ENCODE measurements at regions not wholly inside any gene's neighbourhood (a gene's known extent, or its start where the extent isn't known, plus 50 kb on each side); places are given as distances from the start of the nearest gene placed in this dataset.

GRCh38 chr3:22265403-22265802 lies 514.4 kb upstream of the ZNF385D start:
- no peaks in the 10 kb centered on the region for H3K27me3 ChIP-seq (replicated peaks; ENCODE audit: control insufficient read depth, insufficient read depth, low read length)
- no peak for DNase-seq (ENCODE audit: extremely low read depth, insufficient read length)
- no peaks in the 10 kb centered on the region for H3K36me3 ChIP-seq (ENCODE audit: control insufficient read depth, insufficient read depth, low read length)
- H3K4me3 ChIP-seq (replicated peaks; ENCODE audit: low read depth, low read length) = no peak overlapping the region
- TF ChIP-seq CTCF (IDR thresholded peaks at IDR 0.05; ENCODE audit: insufficient read depth, low read length, poor library complexity, severe bottlenecking) = no peak

GRCh38 chr3:22269831-22270230 lies 518.8 kb upstream of the ZNF385D start:
- H3K4me3 ChIP-seq (replicated peaks; ENCODE audit: low read depth, low read length) = no peak overlapping the region
- H3K27me3 ChIP-seq (replicated peaks; ENCODE audit: control insufficient read depth, insufficient read depth, low read length) = no peaks in the 10 kb centered on the region
- DNase-seq (ENCODE audit: extremely low read depth, insufficient read length) = no peak
- H3K36me3 ChIP-seq (ENCODE audit: control insufficient read depth, insufficient read depth, low read length) = no peaks in the 10 kb centered on the region
- TF ChIP-seq CTCF (IDR thresholded peaks at IDR 0.05; ENCODE audit: insufficient read depth, low read length, poor library complexity, severe bottlenecking) = no peak

- DNase-seq (ENCODE audit: extremely low read depth, insufficient read length) = no peak
- no peaks in the 10 kb centered on the region for H3K36me3 ChIP-seq (ENCODE audit: control insufficient read depth, insufficient read depth, low read length)
- no peak overlapping the region for H3K4me3 ChIP-seq (replicated peaks; ENCODE audit: low read depth, low read length)
- H3K27me3 ChIP-seq (replicated peaks; ENCODE audit: control insufficient read depth, insufficient read depth, low read length) = no peaks in the 10 kb centered on the region
- no peak for TF ChIP-seq CTCF (IDR thresholded peaks at IDR 0.05; ENCODE audit: insufficient read depth, low read length, poor library complexity, severe bottlenecking)
Measured at GRCh38 chr3:22276351-22276750, 525.3 kb upstream of the ZNF385D start.

GRCh38 chr3:22284559-22284958 lies 533.5 kb upstream of the ZNF385D start:
- Histone ChIP-seq H3K4me3 (replicated peaks; ENCODE audit: low read depth, low read length) (no peak overlapping the region), H3K27me3 (replicated peaks; ENCODE audit: control insufficient read depth, insufficient read depth, low read length) (no peaks in the 10 kb centered on the region), H3K36me3 (ENCODE audit: control insufficient read depth, insufficient read depth, low read length) (no peaks in the 10 kb centered on the region)
- no peak for DNase-seq (ENCODE audit: extremely low read depth, insufficient read length)
- TF ChIP-seq CTCF (IDR thresholded peaks at IDR 0.05; ENCODE audit: insufficient read depth, low read length, poor library complexity, severe bottlenecking) = no peak

- Histone ChIP-seq H3K27me3 (replicated peaks; ENCODE audit: control insufficient read depth, insufficient read depth, low read length) (no peaks in the 10 kb centered on the region), H3K4me3 (replicated peaks; ENCODE audit: low read depth, low read length) (no peak overlapping the region), H3K36me3 (ENCODE audit: control insufficient read depth, insufficient read depth, low read length) (no peaks in the 10 kb centered on the region)
- no peak for TF ChIP-seq CTCF (IDR thresholded peaks at IDR 0.05; ENCODE audit: insufficient read depth, low read length, poor library complexity, severe bottlenecking)
- DNase-seq (ENCODE audit: extremely low read depth, insufficient read length) = no peak
Measured at GRCh38 chr3:22288756-22289155, 537.7 kb upstream of the ZNF385D start.

GRCh38 chr3:22292681-22293080 lies 541.7 kb upstream of the ZNF385D start:
- no peaks in the 10 kb centered on the region for H3K27me3 ChIP-seq (replicated peaks; ENCODE audit: control insufficient read depth, insufficient read depth, low read length)
- TF ChIP-seq CTCF (IDR thresholded peaks at IDR 0.05; ENCODE audit: insufficient read depth, low read length, poor library complexity, severe bottlenecking) = no peak
- DNase-seq (ENCODE audit: extremely low read depth, insufficient read length) = no peak
- H3K36me3 ChIP-seq (ENCODE audit: control insufficient read depth, insufficient read depth, low read length) = no peaks in the 10 kb centered on the region
- no peak overlapping the region for H3K4me3 ChIP-seq (replicated peaks; ENCODE audit: low read depth, low read length)
